GM18858 (cell line): ENCODE measurements at regions not wholly inside any gene's neighbourhood (a gene's known extent, or its start where the extent isn't known, plus 50 kb on each side); places are given as distances from the start of the nearest gene placed in this dataset.
"Not testable (repeated sequence)": the region's sequence is repeated elsewhere in the genome, so short reads cannot be mapped to it uniquely, and the experiment has no call there.

Experiments
- ATAC-seq: cut with Tn5 transposase; IDR thresholded peaks from one replicate; pipeline ENCODE4 v1.9.1; 2021; ENCODE audit not compliant: unreplicated experiment

- ATAC-seq = no peak
Measured at GRCh38 chr6:150299873-150300485, 68.8 kb upstream of the IYD start.

GRCh38 chr6:150301846-150302519, 66.8 kb upstream of the IYD start:
- ATAC-seq = peak; percentile 95

GRCh38 chr6:150302520-150303176, 66.2 kb upstream of the IYD start:
- ATAC-seq = no peak

- no peak for ATAC-seq
Measured at GRCh38 chr6:150303256-150303655, 65.6 kb upstream of the IYD start.

- no peak for ATAC-seq
Measured at GRCh38 chr6:150304429-150304828, 64.4 kb upstream of the IYD start.

- no peak for ATAC-seq
Measured at GRCh38 chr6:150306290-150306689, 62.5 kb upstream of the IYD start.

GRCh38 chr6:150307520-150307919, 61.3 kb upstream of the IYD start:
- ATAC-seq = no peak

- no peak for ATAC-seq
Measured at GRCh38 chr6:150308812-150309645, 59.8 kb upstream of the IYD start.

GRCh38 chr6:150310539-150310938, 58.3 kb upstream of the IYD start:
- no peak for ATAC-seq

- ATAC-seq = not testable (repeated sequence)
Measured at GRCh38 chr6:150311149-150311944, 57.5 kb upstream of the IYD start.

GRCh38 chr6:150312395-150312794, 56.4 kb upstream of the IYD start:
- no peak for ATAC-seq

- ATAC-seq = no peak
Measured at GRCh38 chr6:150312844-150313584, 55.8 kb upstream of the IYD start.

GRCh38 chr6:150313781-150314180, 55.0 kb upstream of the IYD start:
- ATAC-seq = no peak

GRCh38 chr6:150314230-150315188, 54.3 kb upstream of the IYD start:
- no peak for ATAC-seq

GRCh38 chr6:150315626-150316025, 53.2 kb upstream of the IYD start:
- ATAC-seq = no peak

GRCh38 chr6:150316936-150317335, 51.9 kb upstream of the IYD start:
- ATAC-seq = no peak
